AG09319 (cell line): ENCODE measurements at regions not wholly inside any gene's neighbourhood (a gene's known extent, or its start where the extent isn't known, plus 50 kb on each side); places are given as distances from the start of the nearest gene placed in this dataset.
A peak's percentile ranks its signal among the peaks of the same experiment; 100 is the strongest.

Experiments used
- DNase-seq: peaks from one replicate; pipeline ENCODE4 v3.0.0-alpha.2; 2010; ENCODE audit warnings: low read depth; ENCODE audit errors: extremely low read depth
- CTCF ChIP-seq: IDR thresholded peaks from 2 replicates; pipeline ENCODE4 v1.5.1; 2011; ENCODE audit warnings: low read depth, mild to moderate bottlenecking, inconsistent platforms, low read length, moderate library complexity

GRCh38 chr18:45494811-45495210 is 120.5 kb upstream of the SLC14A2 start:
- DNase-seq: no peak
- no peak for TF ChIP-seq CTCF

DNA sequence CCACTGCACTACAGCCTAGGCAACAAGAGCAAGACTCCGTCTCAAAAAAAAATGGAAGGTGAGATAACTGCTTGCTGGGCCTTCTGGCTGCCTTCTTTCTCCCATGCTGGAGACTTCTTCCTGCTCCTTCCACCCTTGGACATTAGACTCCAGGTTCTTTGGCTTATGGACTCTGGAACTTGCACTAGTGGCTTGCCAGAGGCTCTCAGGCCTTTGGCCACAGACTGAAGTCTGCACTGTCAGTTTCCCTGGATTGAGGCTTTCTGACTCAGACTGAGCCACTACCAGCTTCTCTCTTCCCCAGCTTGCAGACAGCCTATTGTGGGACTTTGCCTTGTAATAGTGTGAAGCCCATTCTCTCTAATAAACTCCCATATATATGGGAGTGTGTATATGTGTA is 118.5 kb upstream of the SLC14A2 start:
- no peak for DNase-seq
- no peak for TF ChIP-seq CTCF

GRCh38 chr18:45497595-45498286 is 117.5 kb upstream of the SLC14A2 start:
- no peak for TF ChIP-seq CTCF
- DNase-seq: no peak

DNA sequence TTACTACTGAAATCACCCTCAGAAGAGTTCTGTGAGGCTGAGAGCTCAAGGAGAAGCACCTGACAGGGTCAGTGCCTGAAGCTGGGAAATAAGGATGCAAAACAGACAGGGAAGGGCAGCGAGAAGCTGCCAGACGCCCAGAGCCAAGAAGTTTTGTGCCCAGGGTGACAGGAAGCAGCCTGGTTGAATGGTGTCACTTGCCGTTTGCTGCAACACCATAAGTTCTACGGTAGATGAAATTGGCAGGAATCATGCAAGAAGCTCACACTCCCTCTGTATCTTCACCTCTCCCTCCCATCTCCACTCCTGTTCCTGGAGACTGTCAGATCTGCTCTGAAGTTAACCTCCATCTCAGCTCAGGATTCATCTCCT is 117.0 kb upstream of the SLC14A2 start:
- no peak for DNase-seq
- no peak for TF ChIP-seq CTCF

GRCh38 chr18:45503990-45504389 is 111.3 kb upstream of the SLC14A2 start:
- no peak for TF ChIP-seq CTCF
- no peak for DNase-seq

- no peak for TF ChIP-seq CTCF
These were observed 109.6 kb upstream of the SLC14A2 start for GRCh38 chr18:45505497-45506206.

DNA sequence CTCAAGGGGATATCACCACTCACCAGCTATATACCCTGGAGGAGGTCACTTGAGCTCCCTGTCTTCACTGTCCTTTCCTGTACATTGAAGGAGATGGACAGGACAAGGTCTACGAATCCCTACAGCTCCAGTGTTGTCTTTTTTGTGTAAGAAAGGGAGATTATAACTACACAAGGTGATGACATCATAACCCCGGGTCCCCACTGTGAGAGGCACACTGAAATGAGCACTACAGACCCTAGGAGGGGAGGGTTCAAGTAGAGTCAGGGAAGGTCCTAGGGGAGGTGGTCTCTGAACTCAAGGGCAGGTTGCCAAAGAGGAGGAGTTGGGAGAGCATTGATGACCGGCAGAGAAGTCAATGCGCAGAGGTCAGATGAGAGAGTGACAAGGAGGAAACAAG is 108.3 kb upstream of the SLC14A2 start:
- no peak for TF ChIP-seq CTCF
- DNase-seq: no peak

More at GRCh38 chr18:45505497-45506206, 109.6 kb upstream of the SLC14A2 start:
- DNase-seq: peak; percentile 31
